Type B pancreatic cell (in vitro differentiated cells): ENCODE measurements at regions not wholly inside any gene's neighbourhood (a gene's known extent, or its start where the extent isn't known, plus 50 kb on each side); places are given as distances from the start of the nearest gene placed in this dataset.

ENCODE experiments used
- DNase-seq: peaks from one replicate; pipeline ENCODE4 v3.0.0; 2021; ENCODE audit warnings: mixed read lengths; ENCODE audit not compliant: unreplicated experiment; ENCODE audit errors: extremely low spot score
- H3K27ac Mint-ChIP-seq: 2 replicates; pipeline ENCODE4 v1.8.0; 2021; ENCODE audit warnings: mild to moderate bottlenecking, mixed read lengths
- H3K27me3 Mint-ChIP-seq: 2 replicates; pipeline ENCODE4 v1.8.0; 2021; ENCODE audit warnings: mixed read lengths
- H3K36me3 Mint-ChIP-seq: 2 replicates; pipeline ENCODE4 v1.8.0; 2021; ENCODE audit warnings: mixed read lengths
- H3K4me1 Mint-ChIP-seq: one replicate; pipeline ENCODE4 v1.8.0; 2021; ENCODE audit warnings: mixed read lengths; ENCODE audit not compliant: unreplicated experiment
- H3K4me3 Mint-ChIP-seq: 2 replicates; pipeline ENCODE4 v1.8.0; 2021; ENCODE audit warnings: mild to moderate bottlenecking, mixed read lengths
- H3K9me3 Mint-ChIP-seq: 2 replicates; pipeline ENCODE4 v1.8.0; 2021; ENCODE audit warnings: mixed read lengths
- TF ChIP-seq, protein P1 (sequence below): fragments of 200-600 bp; sonication (generic); conservative IDR thresholded peaks from 2 replicates; pipeline ENCODE4 v1.5.0; 2021; ENCODE audit warnings: antibody characterized with exemption, mild to moderate bottlenecking

DNA sequence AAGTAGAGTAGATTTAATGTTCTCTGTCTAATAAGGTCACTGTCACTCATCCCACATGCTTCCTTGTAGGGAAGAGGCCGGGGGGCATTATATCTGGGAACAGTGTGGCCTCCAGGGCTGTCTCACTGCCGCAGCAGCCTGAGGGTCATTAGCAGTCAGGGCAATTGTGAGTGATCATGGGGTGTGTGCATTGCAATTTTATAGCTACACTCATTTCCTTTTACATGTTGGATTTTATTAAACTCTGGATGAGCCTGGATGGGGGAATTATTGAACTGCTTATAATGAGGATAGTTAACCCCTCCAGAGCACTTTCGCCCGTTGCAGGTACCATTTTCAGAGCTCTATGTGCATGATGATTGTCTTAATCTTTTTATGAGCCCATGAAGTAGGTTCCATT lies 60.9 kb upstream of the DISP3 start:
- TF ChIP-seq, protein P1, sequence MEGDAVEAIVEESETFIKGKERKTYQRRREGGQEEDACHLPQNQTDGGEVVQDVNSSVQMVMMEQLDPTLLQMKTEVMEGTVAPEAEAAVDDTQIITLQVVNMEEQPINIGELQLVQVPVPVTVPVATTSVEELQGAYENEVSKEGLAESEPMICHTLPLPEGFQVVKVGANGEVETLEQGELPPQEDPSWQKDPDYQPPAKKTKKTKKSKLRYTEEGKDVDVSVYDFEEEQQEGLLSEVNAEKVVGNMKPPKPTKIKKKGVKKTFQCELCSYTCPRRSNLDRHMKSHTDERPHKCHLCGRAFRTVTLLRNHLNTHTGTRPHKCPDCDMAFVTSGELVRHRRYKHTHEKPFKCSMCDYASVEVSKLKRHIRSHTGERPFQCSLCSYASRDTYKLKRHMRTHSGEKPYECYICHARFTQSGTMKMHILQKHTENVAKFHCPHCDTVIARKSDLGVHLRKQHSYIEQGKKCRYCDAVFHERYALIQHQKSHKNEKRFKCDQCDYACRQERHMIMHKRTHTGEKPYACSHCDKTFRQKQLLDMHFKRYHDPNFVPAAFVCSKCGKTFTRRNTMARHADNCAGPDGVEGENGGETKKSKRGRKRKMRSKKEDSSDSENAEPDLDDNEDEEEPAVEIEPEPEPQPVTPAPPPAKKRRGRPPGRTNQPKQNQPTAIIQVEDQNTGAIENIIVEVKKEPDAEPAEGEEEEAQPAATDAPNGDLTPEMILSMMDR = no peak
- Mint-ChIP-seq H3K9me3 (peaks cover 7% of the 10 kb centered on the region), H3K27ac (no peak overlapping the region), H3K27me3 (peaks cover 31% of the 10 kb centered on the region), H3K4me1 (peaks cover 14% of the 10 kb centered on the region), H3K4me3 (no peak overlapping the region), H3K36me3 (no peaks in the 10 kb centered on the region)
- DNase-seq = no peak

DNA sequence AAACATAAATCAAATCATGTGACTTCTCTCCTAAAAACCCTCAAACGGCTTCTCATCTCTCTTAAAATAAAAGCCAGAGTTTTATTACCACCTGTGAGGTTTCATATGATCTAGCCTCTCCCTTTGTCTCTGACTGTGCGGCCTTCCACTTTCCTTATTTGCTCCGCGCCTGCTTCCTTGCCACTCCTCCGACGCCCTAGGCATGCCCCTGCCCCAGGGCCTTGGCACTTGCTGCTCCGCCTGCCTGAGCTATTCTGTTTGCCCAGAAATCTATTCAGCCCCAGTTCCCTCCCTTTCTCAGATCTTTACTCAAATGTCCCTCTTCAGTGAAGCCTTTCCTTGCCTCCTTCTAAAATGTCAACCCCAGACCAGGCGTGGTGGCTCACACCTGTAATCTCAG lies 57.5 kb upstream of the DISP3 start:
- Mint-ChIP-seq H3K27ac (no peak overlapping the region), H3K4me3 (no peak overlapping the region), H3K4me1 (peaks cover 9% of the 10 kb centered on the region), H3K27me3 (peaks cover 28% of the 10 kb centered on the region), H3K9me3 (peaks cover 7% of the 10 kb centered on the region), H3K36me3 (no peaks in the 10 kb centered on the region)
- TF ChIP-seq, protein P1 = no peak
- no peak for DNase-seq

DNA sequence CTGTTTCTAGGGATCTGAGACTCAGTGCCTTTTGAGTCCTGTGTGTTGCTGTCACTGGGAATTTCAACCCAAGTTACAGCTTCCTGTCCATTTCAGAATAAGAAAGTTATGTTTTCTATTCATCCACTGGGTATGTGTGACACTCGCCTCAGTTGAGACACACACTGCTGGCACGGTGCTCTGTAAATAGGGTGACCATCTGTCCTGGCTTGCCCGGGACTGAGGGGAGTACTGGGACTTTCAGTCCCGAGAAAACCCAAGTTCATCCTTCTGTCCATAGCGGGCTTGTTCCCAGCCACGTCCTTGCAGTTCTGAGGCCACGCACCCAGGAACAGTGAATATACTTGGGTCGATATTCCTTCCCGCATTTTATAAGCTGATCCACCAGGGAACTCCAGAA lies 56.3 kb upstream of the DISP3 start:
- no peaks in the 10 kb centered on the region for H3K36me3 Mint-ChIP-seq
- TF ChIP-seq, protein P1 = no peak
- H3K27me3 Mint-ChIP-seq = peaks cover 23% of the 10 kb centered on the region
- no peak for DNase-seq
- no peak overlapping the region for H3K27ac Mint-ChIP-seq
- H3K4me1 Mint-ChIP-seq = no peaks in the 10 kb centered on the region
- H3K9me3 Mint-ChIP-seq = peaks cover 7% of the 10 kb centered on the region
- no peak overlapping the region for H3K4me3 Mint-ChIP-seq

DNA sequence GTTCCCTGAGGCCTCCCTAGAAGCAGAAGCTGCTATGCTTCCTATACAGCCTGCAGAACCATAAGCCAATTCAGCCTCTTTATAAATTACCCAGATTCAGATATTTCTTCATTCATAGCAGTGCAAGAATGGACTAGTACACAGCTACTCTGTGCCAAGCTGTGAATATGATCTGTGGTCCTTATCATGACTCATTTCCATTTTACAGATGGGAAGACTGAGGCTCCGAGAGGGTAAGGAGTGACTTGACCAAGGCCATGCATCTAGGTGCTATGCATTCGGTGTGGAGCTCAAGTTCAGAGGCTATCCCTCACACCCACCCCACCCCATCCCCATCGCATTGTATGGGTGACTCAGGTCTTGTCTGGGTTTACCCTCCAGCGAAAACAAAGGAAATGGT lies 52.3 kb upstream of the DISP3 start:
- DNase-seq = no peak
- H3K4me3 Mint-ChIP-seq = no peak overlapping the region
- no peak overlapping the region for H3K27ac Mint-ChIP-seq
- H3K9me3 Mint-ChIP-seq = no peaks in the 10 kb centered on the region
- TF ChIP-seq, protein P1 = no peak
- H3K36me3 Mint-ChIP-seq = no peaks in the 10 kb centered on the region
- no peaks in the 10 kb centered on the region for H3K4me1 Mint-ChIP-seq
- peaks cover 3% of the 10 kb centered on the region for H3K27me3 Mint-ChIP-seq

DNA sequence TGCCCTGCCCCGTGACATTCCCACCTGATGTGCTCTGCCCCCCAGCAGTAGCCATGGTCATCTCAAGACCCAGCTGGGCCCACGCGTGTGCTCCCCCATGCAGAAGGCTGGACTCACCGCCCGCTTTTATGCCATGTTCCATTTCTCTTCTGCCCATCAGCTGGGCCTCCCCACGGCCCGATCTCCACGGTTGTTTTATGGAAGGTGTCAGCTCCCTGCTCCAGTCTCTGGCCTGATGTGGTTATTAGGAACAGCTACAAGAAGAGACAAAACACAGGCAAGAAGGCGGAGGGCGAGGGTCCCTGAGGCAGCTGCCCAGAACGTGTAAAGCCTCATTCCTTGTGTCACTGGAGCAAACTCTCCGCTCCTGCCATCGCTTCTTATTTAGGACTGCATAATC lies 50.2 kb upstream of the DISP3 start:
- TF ChIP-seq, protein P1 = no peak
- no peaks in the 10 kb centered on the region for H3K4me1 Mint-ChIP-seq
- no peaks in the 10 kb centered on the region for H3K36me3 Mint-ChIP-seq
- no peak overlapping the region for H3K27ac Mint-ChIP-seq
- H3K4me3 Mint-ChIP-seq = peak overlapping the region; percentile 20
- H3K9me3 Mint-ChIP-seq = no peaks in the 10 kb centered on the region
- no peak for DNase-seq
- peaks cover 3% of the 10 kb centered on the region for H3K27me3 Mint-ChIP-seq
